Colonic mucosa (tissue), 4 donors: ENCODE measurements at regions not wholly inside any gene's neighbourhood (a gene's known extent, or its start where the extent isn't known, plus 50 kb on each side); places are given as distances from the start of the nearest gene placed in this dataset.

Experiments
- DNase-seq: peaks from one replicate; pipeline ENCODE4 v3.0.0-alpha.2; 2020
- H3K27ac ChIP-seq: fragments of 200-600 bp; one replicate; pipeline ENCODE4 v1.8.0; 2021
- H3K27me3 ChIP-seq: fragments of 200-600 bp; one replicate; pipeline ENCODE4 v1.8.0; 2021
- H3K36me3 ChIP-seq: fragments of 200-600 bp; one replicate; pipeline ENCODE4 v1.8.0; 2021
- H3K4me1 ChIP-seq: fragments of 200-600 bp; one replicate; pipeline ENCODE4 v1.8.0; 2021; ENCODE audit warnings: mild to moderate bottlenecking
- H3K4me3 ChIP-seq: fragments of 200-600 bp; one replicate; pipeline ENCODE4 v1.8.0; 2021
- H3K9ac ChIP-seq, 2 donors: one replicate each; pipeline ENCODE4 v1.7.0; 2013; ENCODE audit warnings: control low read depth in 2 of 2, low read depth in 2 of 2, low read length in 2 of 2
- H3K9me3 ChIP-seq: fragments of 200-600 bp; one replicate; pipeline ENCODE4 v1.8.0; 2021
- intact Hi-C: fragments of 100-400 bp; cut with DNase I; formaldehyde crosslinking; loops from one replicate; pipeline ENCODE4 v1.14.1; 2022
- TF ChIP-seq, protein P1 (sequence below): fragments of 200-600 bp; IDR thresholded peaks from one replicate; pipeline ENCODE4 v1.8.0; 2022; ENCODE audit warnings: antibody characterized with exemption, mild to moderate bottlenecking
- donor health status: healthy.
- donor health status: DM: no; HTN: no; CAD: no.
- donor health status: DM: no; HTN: no; CAD: no.

DNA sequence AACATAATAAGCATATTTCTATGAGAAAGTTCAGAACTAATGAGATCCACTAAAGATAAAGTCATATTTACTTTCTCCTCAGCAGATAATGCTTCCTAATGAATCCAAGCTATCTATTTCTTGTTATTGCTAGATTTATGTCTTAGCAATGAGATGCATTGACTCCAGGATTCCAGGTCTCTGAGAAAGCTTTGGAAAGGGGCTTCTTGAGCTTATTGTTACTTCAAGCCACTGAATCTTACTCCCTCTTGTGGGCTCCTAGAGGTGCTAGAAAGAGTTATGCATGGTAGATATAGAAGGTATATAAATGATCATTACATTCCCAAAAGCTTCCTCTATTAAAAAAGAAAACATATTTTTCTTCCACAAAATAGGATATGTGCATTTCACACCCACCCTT lies 246.4 kb upstream of the ADAMTS5 start:
- Histone ChIP-seq H3K9me3 (no peaks in the 10 kb centered on the region), H3K27ac (no peak overlapping the region), H3K27me3 (no peaks in the 10 kb centered on the region), H3K4me3 (no peak overlapping the region), H3K4me1 (no peaks in the 10 kb centered on the region), H3K36me3 (no peaks in the 10 kb centered on the region), H3K9ac (no peak overlapping the region)
- intact Hi-C loops: no loop called here
- DNase-seq: no peak
- TF ChIP-seq, protein P1, sequence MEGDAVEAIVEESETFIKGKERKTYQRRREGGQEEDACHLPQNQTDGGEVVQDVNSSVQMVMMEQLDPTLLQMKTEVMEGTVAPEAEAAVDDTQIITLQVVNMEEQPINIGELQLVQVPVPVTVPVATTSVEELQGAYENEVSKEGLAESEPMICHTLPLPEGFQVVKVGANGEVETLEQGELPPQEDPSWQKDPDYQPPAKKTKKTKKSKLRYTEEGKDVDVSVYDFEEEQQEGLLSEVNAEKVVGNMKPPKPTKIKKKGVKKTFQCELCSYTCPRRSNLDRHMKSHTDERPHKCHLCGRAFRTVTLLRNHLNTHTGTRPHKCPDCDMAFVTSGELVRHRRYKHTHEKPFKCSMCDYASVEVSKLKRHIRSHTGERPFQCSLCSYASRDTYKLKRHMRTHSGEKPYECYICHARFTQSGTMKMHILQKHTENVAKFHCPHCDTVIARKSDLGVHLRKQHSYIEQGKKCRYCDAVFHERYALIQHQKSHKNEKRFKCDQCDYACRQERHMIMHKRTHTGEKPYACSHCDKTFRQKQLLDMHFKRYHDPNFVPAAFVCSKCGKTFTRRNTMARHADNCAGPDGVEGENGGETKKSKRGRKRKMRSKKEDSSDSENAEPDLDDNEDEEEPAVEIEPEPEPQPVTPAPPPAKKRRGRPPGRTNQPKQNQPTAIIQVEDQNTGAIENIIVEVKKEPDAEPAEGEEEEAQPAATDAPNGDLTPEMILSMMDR: no peak

GRCh38 chr21:27212441-27212840 lies 245.6 kb upstream of the ADAMTS5 start:
- intact Hi-C loops: no loop called here
- no peaks in the 10 kb centered on the region for H3K27me3 ChIP-seq
- no peaks in the 10 kb centered on the region for H3K36me3 ChIP-seq
- no peaks in the 10 kb centered on the region for H3K9me3 ChIP-seq
- TF ChIP-seq, protein P1: no peak
- DNase-seq: no peak
- no peaks in the 10 kb centered on the region for H3K4me1 ChIP-seq
- no peak overlapping the region for H3K27ac ChIP-seq
- H3K4me3 ChIP-seq: no peak overlapping the region
- H3K9ac ChIP-seq: no peak overlapping the region

DNA sequence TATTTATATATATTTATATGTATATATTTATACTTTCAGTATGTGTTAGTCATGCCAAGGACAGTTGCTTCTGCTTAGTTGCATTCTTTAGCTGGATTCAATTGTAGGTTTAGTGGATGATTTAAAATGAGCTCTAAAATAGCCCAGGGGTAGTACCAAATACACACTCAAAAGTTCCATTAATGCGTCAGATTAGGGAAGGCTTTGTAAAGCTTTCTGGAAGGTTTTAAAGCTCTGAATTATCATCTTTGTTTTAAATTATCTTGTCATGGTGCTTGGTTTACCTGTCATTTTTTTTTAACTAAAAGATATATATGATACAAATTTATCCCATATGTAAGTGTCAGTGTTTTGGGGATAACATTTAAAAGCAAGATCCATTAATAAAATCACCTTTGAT lies 242.7 kb upstream of the ADAMTS5 start:
- Histone ChIP-seq H3K4me3 (no peak overlapping the region), H3K27me3 (no peaks in the 10 kb centered on the region), H3K9me3 (no peaks in the 10 kb centered on the region), H3K36me3 (no peaks in the 10 kb centered on the region), H3K4me1 (no peaks in the 10 kb centered on the region), H3K27ac (no peak overlapping the region), H3K9ac (no peak overlapping the region)
- TF ChIP-seq, protein P1: no peak
- no peak for DNase-seq
- intact Hi-C loops: no loop called here

DNA sequence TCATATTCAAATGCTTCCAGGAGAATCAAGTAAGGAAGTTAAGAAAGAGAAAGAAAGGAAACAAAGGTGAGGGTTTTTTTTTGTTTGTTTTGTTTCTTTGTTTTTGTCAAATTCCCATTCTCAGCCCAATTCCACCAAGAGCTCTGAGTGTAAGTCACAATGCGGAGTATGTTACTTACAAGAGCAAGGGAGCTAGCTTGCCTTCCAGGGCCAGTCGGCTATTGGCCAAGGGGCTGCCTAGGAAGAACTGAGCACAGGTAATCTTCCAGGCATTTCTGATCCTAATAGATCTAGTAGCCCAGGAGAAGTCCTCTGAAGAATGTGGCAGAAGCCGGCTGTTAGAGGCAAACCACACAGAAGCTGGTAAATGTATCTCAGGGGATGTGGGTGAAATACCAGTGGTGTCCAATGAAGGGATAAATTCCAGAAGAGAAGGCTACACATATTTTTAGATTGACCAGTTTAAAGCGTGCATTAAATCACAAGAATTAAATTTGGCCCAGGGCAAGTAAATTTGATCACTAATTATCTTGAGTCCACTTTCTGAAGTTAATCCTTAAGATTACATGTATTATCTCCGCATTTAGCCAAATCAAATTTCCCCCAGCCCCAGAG lies 239.6 kb upstream of the ADAMTS5 start:
- H3K4me3 ChIP-seq: no peak overlapping the region
- H3K27me3 ChIP-seq: no peaks in the 10 kb centered on the region
- H3K27ac ChIP-seq: no peak overlapping the region
- intact Hi-C loops: no loop called here
- no peak overlapping the region for H3K9ac ChIP-seq
- no peaks in the 10 kb centered on the region for H3K9me3 ChIP-seq
- H3K4me1 ChIP-seq: no peaks in the 10 kb centered on the region
- no peaks in the 10 kb centered on the region for H3K36me3 ChIP-seq
- TF ChIP-seq, protein P1: no peak
- DNase-seq: no peak

DNA sequence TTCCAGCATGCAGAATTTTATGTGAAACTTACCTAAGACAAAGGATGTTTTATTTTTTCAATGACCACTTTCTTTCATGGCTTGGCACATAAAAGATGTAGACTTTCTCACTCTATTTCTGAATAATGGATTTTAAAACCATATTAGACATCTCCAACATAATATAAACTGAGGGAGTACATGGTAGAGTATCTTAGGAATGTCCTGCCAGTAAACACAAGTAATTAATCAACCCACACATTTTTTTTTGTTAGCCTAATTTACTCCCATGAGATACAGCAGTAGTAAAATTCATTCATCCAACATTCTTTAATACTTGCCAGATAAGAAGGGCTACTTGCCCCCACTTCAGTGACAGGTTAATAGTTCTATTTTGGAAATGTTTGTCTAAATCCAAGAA lies 235.4 kb upstream of the ADAMTS5 start:
- intact Hi-C loops: no loop called here

More for the DNA sequence above, 235.4 kb upstream of the ADAMTS5 start:
- H3K9me3 ChIP-seq: no peaks in the 10 kb centered on the region
- DNase-seq: no peak
- no peaks in the 10 kb centered on the region for H3K36me3 ChIP-seq
- TF ChIP-seq, protein P1: no peak
- no peak overlapping the region for H3K27ac ChIP-seq
- H3K4me1 ChIP-seq: no peaks in the 10 kb centered on the region
- H3K4me3 ChIP-seq: no peak overlapping the region
- H3K27me3 ChIP-seq: no peaks in the 10 kb centered on the region
- H3K9ac ChIP-seq: no peak overlapping the region
